Activated B cell treated with CpG ODN at 0.5 μM for 24 hours (primary cell): ENCODE measurements at regions not wholly inside any gene's neighbourhood (a gene's known extent, or its start where the extent isn't known, plus 50 kb on each side); places are given as distances from the start of the nearest gene placed in this dataset.
A peak's percentile ranks its signal among the peaks of the same experiment; 100 is the strongest.
"Not testable (repeated sequence)": the region's sequence is repeated elsewhere in the genome, so short reads cannot be mapped to it uniquely, and the experiment has no call there.

Experiments
- ATAC-seq: fragments of 200-7000 bp; cut with Tn5 transposase; one replicate; pipeline ENCODE4 v1.10.0; 2021; ENCODE audit warnings: low read depth, mild to moderate bottlenecking, moderate library complexity
- CTCF ChIA-PET: fragments of 350-600 bp; sonication (Branson Sonifier 250); formaldehyde crosslinking; loops from one replicate; lab custom pipeline; 2021; ENCODE audit warnings: antibody characterized with exemption; lab: Charles Lee
- POLR2A ChIA-PET: fragments of 350-600 bp; sonication (Branson Sonifier 250); formaldehyde crosslinking; loops from one replicate; lab custom pipeline; 2021; ENCODE audit warnings: antibody characterized with exemption; lab: Charles Lee
- DNase-seq: peaks from one replicate; pipeline ENCODE4 v3.0.0; 2022
- H3K27ac Mint-ChIP-seq: one replicate; pipeline ENCODE4 v1.8.0; 2020; ENCODE audit warnings: mixed read lengths
- H3K27me3 Mint-ChIP-seq: one replicate; pipeline ENCODE4 v1.8.0; 2021; ENCODE audit warnings: mixed read lengths
- H3K36me3 Mint-ChIP-seq: one replicate; pipeline ENCODE4 v1.8.0; 2021; ENCODE audit warnings: low read depth, mixed read lengths
- H3K4me1 Mint-ChIP-seq: one replicate; pipeline ENCODE4 v1.8.0; 2021; ENCODE audit warnings: mixed read lengths
- H3K4me3 Mint-ChIP-seq: one replicate; pipeline ENCODE4 v1.8.0; 2020; ENCODE audit warnings: mild to moderate bottlenecking, mixed read lengths
- H3K9me3 Mint-ChIP-seq: one replicate; pipeline ENCODE4 v1.8.0; 2020; ENCODE audit warnings: mixed read lengths
- CTCF ChIP-seq: fragments of 200-600 bp; IDR thresholded peaks from one replicate; pipeline ENCODE4 v1.8.0; 2022; ENCODE audit warnings: antibody characterized with exemption, mild to moderate bottlenecking
- intact Hi-C: fragments of 100-400 bp; cut with micrococcal nuclease; formaldehyde crosslinking; loops from one replicate; pipeline ENCODE4 v1.15.1; 2024

- Mint-ChIP-seq H3K9me3 (no peaks in the 10 kb centered on the region), H3K4me1 (no peaks in the 10 kb centered on the region), H3K27me3 (peaks cover 7% of the 10 kb centered on the region), H3K4me3 (no peak overlapping the region), H3K36me3 (no peaks in the 10 kb centered on the region), H3K27ac (no peak overlapping the region)
- no peak for TF ChIP-seq CTCF
- POLR2A ChIA-PET, result no interaction called here
- intact Hi-C loops, result no loop called here
- ATAC-seq (no peak), DNase-seq (no peak)
- CTCF ChIA-PET, result no interaction called here
Measured at GRCh38 chr3:125684199-125684598, 88.9 kb upstream of the OSBPL11 start.

GRCh38 chr3:125685741-125686140 is 90.4 kb upstream of the OSBPL11 start:
- DNase-seq, intact Hi-C loops, H3K4me3 Mint-ChIP-seq, H3K27ac Mint-ChIP-seq, H3K9me3 Mint-ChIP-seq, ATAC-seq, H3K27me3 Mint-ChIP-seq, CTCF ChIA-PET, H3K4me1 Mint-ChIP-seq, H3K36me3 Mint-ChIP-seq, POLR2A ChIA-PET: not testable (repeated sequence)

DNA sequence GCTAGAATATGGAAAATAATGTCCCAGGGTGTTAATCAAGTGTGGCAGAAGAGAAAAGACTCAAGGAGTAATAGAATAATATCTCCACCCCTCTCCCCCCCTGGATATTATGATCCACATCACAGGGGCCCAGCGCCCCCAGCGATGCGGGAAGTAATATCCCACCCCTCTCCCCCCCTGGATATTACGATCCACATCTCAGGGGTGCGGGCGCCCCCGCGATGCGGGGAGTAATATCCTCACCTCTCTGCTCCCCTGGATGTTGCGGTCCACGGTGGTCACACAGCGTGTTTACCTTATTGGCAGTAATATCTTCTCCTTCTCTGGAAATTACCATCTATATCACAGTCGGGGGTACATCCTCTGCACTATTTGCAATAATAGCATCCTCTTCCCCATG is 97.1 kb upstream of the OSBPL11 start:
- H3K27ac Mint-ChIP-seq, result no peak overlapping the region
- no peak overlapping the region for H3K4me3 Mint-ChIP-seq
- ATAC-seq, result no peak
- intact Hi-C loops, result no loop called here
- no peak for DNase-seq
- ChIA-PET POLR2A (no interaction called here), CTCF (no interaction called here)
- no peak for TF ChIP-seq CTCF
- no peaks in the 10 kb centered on the region for H3K4me1 Mint-ChIP-seq
- no peaks in the 10 kb centered on the region for H3K27me3 Mint-ChIP-seq
- H3K36me3 Mint-ChIP-seq, result no peaks in the 10 kb centered on the region
- H3K9me3 Mint-ChIP-seq, result no peaks in the 10 kb centered on the region

DNA sequence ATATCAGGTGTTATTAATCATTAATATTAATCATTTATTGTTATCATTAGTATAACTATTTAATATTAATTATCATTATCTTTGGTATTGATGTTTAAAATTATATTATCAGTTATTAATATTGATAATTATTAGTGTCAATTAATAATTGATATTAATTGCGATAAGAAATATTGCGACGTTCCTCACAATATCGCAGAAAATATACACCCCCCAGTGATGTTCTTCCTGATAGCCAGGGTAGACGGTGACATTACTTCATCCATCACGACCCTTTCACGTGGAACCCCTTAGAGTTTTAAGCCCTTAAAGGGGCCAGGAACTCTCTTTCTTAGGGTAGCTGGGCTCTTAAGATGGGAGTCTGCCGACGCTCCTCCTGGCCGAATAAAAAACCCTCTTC is 98.6 kb upstream of the OSBPL11 start:
- POLR2A ChIA-PET, result no interaction called here
- TF ChIP-seq CTCF, result no peak
- H3K4me3 Mint-ChIP-seq, result no peak overlapping the region
- intact Hi-C loops, result no loop called here
- no peak for ATAC-seq
- no peaks in the 10 kb centered on the region for H3K36me3 Mint-ChIP-seq
- no peak overlapping the region for H3K27ac Mint-ChIP-seq
- DNase-seq, result no peak
- H3K4me1 Mint-ChIP-seq, result peaks cover 4% of the 10 kb centered on the region
- CTCF ChIA-PET, result no interaction called here
- no peaks in the 10 kb centered on the region for H3K9me3 Mint-ChIP-seq
- H3K27me3 Mint-ChIP-seq, result no peaks in the 10 kb centered on the region

GRCh38 chr3:125694761-125695294 is 99.5 kb upstream of the OSBPL11 start:
- ATAC-seq, result no peak
- intact Hi-C loops, result no loop called here
- no peak for DNase-seq
- CTCF ChIA-PET, result no interaction called here
- no peak overlapping the region for H3K27ac Mint-ChIP-seq
- POLR2A ChIA-PET, result no interaction called here
- no peaks in the 10 kb centered on the region for H3K9me3 Mint-ChIP-seq
- no peak for TF ChIP-seq CTCF
- no peaks in the 10 kb centered on the region for H3K36me3 Mint-ChIP-seq
- no peaks in the 10 kb centered on the region for H3K27me3 Mint-ChIP-seq
- no peak overlapping the region for H3K4me3 Mint-ChIP-seq
- H3K4me1 Mint-ChIP-seq, result peaks cover 4% of the 10 kb centered on the region

GRCh38 chr3:125695688-125696087 is 100.4 kb upstream of the OSBPL11 start:
- intact Hi-C loops, result no loop called here
- no peak for TF ChIP-seq CTCF
- H3K4me1 Mint-ChIP-seq, result peaks cover 4% of the 10 kb centered on the region
- H3K36me3 Mint-ChIP-seq, result no peaks in the 10 kb centered on the region
- H3K4me3 Mint-ChIP-seq, result no peak overlapping the region
- no peak for DNase-seq
- no peak for ATAC-seq
- POLR2A ChIA-PET, result no interaction called here
- H3K9me3 Mint-ChIP-seq, result no peaks in the 10 kb centered on the region
- CTCF ChIA-PET, result no interaction called here
- H3K27ac Mint-ChIP-seq, result no peak overlapping the region
- no peaks in the 10 kb centered on the region for H3K27me3 Mint-ChIP-seq

DNA sequence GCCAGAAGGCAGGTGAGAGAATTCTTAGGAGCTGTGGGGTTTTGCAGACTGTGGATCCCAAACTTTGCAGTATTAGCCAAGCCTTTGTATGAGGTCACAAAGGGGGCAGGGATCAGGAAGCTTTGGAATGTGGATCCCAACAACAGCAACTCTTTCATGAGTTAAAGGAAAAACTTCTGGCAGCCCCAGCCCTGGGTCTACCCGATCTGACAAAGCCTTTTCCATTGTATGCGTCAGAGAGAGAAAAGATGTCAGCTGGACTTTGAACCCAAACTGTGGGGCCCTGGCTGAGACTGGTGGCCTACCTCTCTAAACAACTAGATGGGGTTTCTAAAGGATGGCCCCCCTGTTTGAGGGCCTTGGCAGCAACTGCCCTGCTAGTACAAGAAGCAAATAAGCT is 101.8 kb upstream of the OSBPL11 start:
- H3K27me3 Mint-ChIP-seq, H3K36me3 Mint-ChIP-seq, H3K9me3 Mint-ChIP-seq, H3K27ac Mint-ChIP-seq, CTCF ChIA-PET, DNase-seq, H3K4me3 Mint-ChIP-seq, intact Hi-C loops, H3K4me1 Mint-ChIP-seq, ATAC-seq: not testable (repeated sequence)
- POLR2A ChIA-PET, result interaction anchor here (1.1 kb wide), 1 partner anchor 101 kb away, joined by 7 read pairs; the partner anchor contains the start of gene OSBPL11

GRCh38 chr3:125697979-125698640 is 102.8 kb upstream of the OSBPL11 start:
- ATAC-seq, CTCF ChIA-PET, H3K9me3 Mint-ChIP-seq, H3K36me3 Mint-ChIP-seq, H3K4me3 Mint-ChIP-seq, intact Hi-C loops, H3K4me1 Mint-ChIP-seq, H3K27ac Mint-ChIP-seq, H3K27me3 Mint-ChIP-seq: not testable (repeated sequence)
- peak; percentile 31 for DNase-seq
- POLR2A ChIA-PET, result interaction anchor here (1.1 kb wide), 1 partner anchor 102 kb away, joined by 7 read pairs; the partner anchor contains the start of gene OSBPL11
